GM12878 (cell line): ENCODE measurements at regions not wholly inside any gene's neighbourhood (a gene's known extent, or its start where the extent isn't known, plus 50 kb on each side); places are given as distances from the start of the nearest gene placed in this dataset.

Source experiments
- ATAC-seq: fragments of 200-7000 bp; cut with Tn5 transposase; 3 replicates; pipeline ENCODE4 v1.9.1; 2020; ENCODE audit warnings: mild to moderate bottlenecking, moderate library complexity
- BruUV-seq: library from RNA; stranded (reverse); fragments of 400-500 nt; replicated peaks from 2 replicates; lab custom pipeline; 2021; lab: Mats Ljungman, UMichigan
- CTCF ChIA-PET: fragments of 300-600 bp; sonication (Branson Sonifier 250); formaldehyde crosslinking; extraction: SDS; loops from one replicate; lab custom pipeline; 2021; ENCODE audit warnings: inconsistent platforms; lab: Yijun Ruan, JAX
- POLR2A ChIA-PET: fragments of 350-600 bp; formaldehyde crosslinking; extraction: SDS; loops from one replicate; lab custom pipeline; 2021; ENCODE audit warnings: inconsistent platforms; lab: Charles Lee
- RAD21 ChIA-PET: fragments of 300-600 bp; sonication (Branson Sonifier 250); formaldehyde crosslinking; loops from one replicate; lab custom pipeline; 2023; ENCODE audit warnings: antibody characterized with exemption; ENCODE audit not compliant: unreplicated experiment; lab: Charles Lee
- SMC1A ChIA-PET: fragments of 300-600 bp; sonication (Branson Sonifier 250); formaldehyde crosslinking; loops from one replicate; lab custom pipeline; 2023; ENCODE audit not compliant: unreplicated experiment, uncharacterized antibody; lab: Charles Lee
- DNase-seq: peaks from one replicate; pipeline ENCODE4 v3.0.0-alpha.2; 2011; ENCODE audit warnings: low read depth, low spot score
- FAIRE-seq: peaks from 3 replicates; lab custom pipeline; 2011; peaks lifted over from hg19 to GRCh38; lab: Jason Lieb, UNC
- H2AFZ ChIP-seq: 2 replicates; pipeline ENCODE4 v1.6.0; 2011; ENCODE audit warnings: low read depth, low read length, control low read depth; ENCODE audit not compliant: control insufficient read depth
- H3K27ac ChIP-seq: 2 replicates; pipeline ENCODE4 v1.5.1; 2011; ENCODE audit warnings: control low read depth; ENCODE audit not compliant: control insufficient read depth, insufficient read depth
- H3K27me3 ChIP-seq, 2 experiments: replicated peaks in 1 of 2; 2 replicates each; pipeline versions ENCODE4 v1.6.0 to v1.6.1; 2011; ENCODE audit warnings: low read length in 1 of 2; ENCODE audit not compliant: control insufficient read depth in 2 of 2, insufficient read depth in 2 of 2
- H3K36me3 ChIP-seq, 2 experiments: 2 replicates each; pipeline ENCODE4 v1.5.1; 2011; ENCODE audit warnings: low read length in 1 of 2; ENCODE audit not compliant: control insufficient read depth in 2 of 2, insufficient read depth in 2 of 2
- H3K4me1 ChIP-seq: 2 replicates; pipeline ENCODE4 v1.6.1; 2011; ENCODE audit warnings: mild to moderate bottlenecking, low read length, moderate library complexity, mixed read lengths; ENCODE audit not compliant: control insufficient read depth, insufficient read depth
- H3K4me2 ChIP-seq: 2 replicates; pipeline ENCODE4 v1.6.0; 2011; ENCODE audit warnings: control low read depth; ENCODE audit not compliant: control insufficient read depth, insufficient read depth
- H3K4me3 ChIP-seq: fragments of 200-600 bp; sonication (generic); 2 replicates; pipeline ENCODE4 v1.5.1; 2016
- H3K79me2 ChIP-seq: 2 replicates; pipeline ENCODE4 v1.6.0; 2011; ENCODE audit warnings: low read length; ENCODE audit not compliant: control insufficient read depth, insufficient read depth
- H3K9ac ChIP-seq: 2 replicates; pipeline ENCODE4 v1.8.0; 2011; ENCODE audit warnings: low read length, control low read depth, mixed read lengths; ENCODE audit not compliant: control insufficient read depth, insufficient read depth
- H3K9me3 ChIP-seq: replicated peaks from 3 replicates; pipeline ENCODE4 v1.5.1; 2011; ENCODE audit warnings: mild to moderate bottlenecking, low read length; ENCODE audit not compliant: control insufficient read depth, insufficient read depth
- H4K20me1 ChIP-seq: 2 replicates; pipeline ENCODE4 v1.6.0; 2011; ENCODE audit not compliant: control insufficient read depth, insufficient read depth
- BCL11A ChIP-seq: IDR thresholded peaks from 2 replicates; pipeline ENCODE4 v1.6.1; 2011; ENCODE audit warnings: low read depth, low read length
- CREB1 ChIP-seq: IDR thresholded peaks from 2 replicates; pipeline ENCODE4 v1.6.1; 2012; ENCODE audit warnings: low read depth, mild to moderate bottlenecking, inconsistent platforms
- CTCF ChIP-seq, 3 experiments: IDR thresholded peaks in 2 of 3; conservative IDR thresholded peaks in 1 of 3; 2 replicates each; pipeline ENCODE4 v1.5.1; 2011; ENCODE audit warnings: low read depth in 3 of 3, low read length in 3 of 3, mild to moderate bottlenecking in 3 of 3, control low read depth in 2 of 3, moderate library complexity in 2 of 3, inconsistent platforms in 1 of 3, mixed read lengths in 1 of 3; ENCODE audit not compliant: control insufficient read depth in 2 of 3, insufficient read depth in 1 of 3; ENCODE audit errors: extremely low read depth in 1 of 3
- ESRRA ChIP-seq: IDR thresholded peaks from 2 replicates; pipeline ENCODE4 v1.6.1; 2012; ENCODE audit warnings: mild to moderate bottlenecking, low read length, improper control_type of control experiment
- IRF3 ChIP-seq: fragments of 450-650 bp; IDR thresholded peaks from 2 replicates; pipeline ENCODE4 v1.6.1; 2014; ENCODE audit warnings: mild to moderate bottlenecking
- KLF5 ChIP-seq: fragments of 450-650 bp; IDR thresholded peaks from 2 replicates; pipeline ENCODE4 v1.6.1; 2014; ENCODE audit warnings: mild to moderate bottlenecking; ENCODE audit not compliant: partially characterized antibody
- MYC ChIP-seq: IDR thresholded peaks from 2 replicates; pipeline ENCODE4 v1.6.1; 2011; ENCODE audit warnings: mild to moderate bottlenecking, low read length, moderate library complexity, inconsistent platforms; ENCODE audit not compliant: insufficient read depth, insufficient replicate concordance, insufficient read length, severe bottlenecking
- POLR2AphosphoS5 ChIP-seq: IDR thresholded peaks from 2 replicates; pipeline ENCODE4 v1.6.1; 2011; ENCODE audit warnings: mild to moderate bottlenecking, low read length, inconsistent platforms
- SMC3 ChIP-seq: IDR thresholded peaks from 2 replicates; pipeline ENCODE4 v1.6.1; 2011; ENCODE audit warnings: low read length, improper control_type of control experiment, borderline replicate concordance
- ZBED1 ChIP-seq: IDR thresholded peaks from 2 replicates; pipeline ENCODE4 v1.6.1; 2016; ENCODE audit warnings: borderline replicate concordance
- ZBTB33 ChIP-seq: fragments of 450-650 bp; IDR thresholded peaks from 2 replicates; pipeline ENCODE4 v1.6.1; 2017; ENCODE audit warnings: mild to moderate bottlenecking
- WGBS: methylation state at CpG from one replicate; pipeline ENCODE4 v1.1.6; 2016; ENCODE audit warnings: low lambda C conversion rate; ENCODE audit not compliant: insufficient replicate concordance, insufficient coverage; ENCODE audit errors: missing lambda C conversion rate; 5-methylcytosine and 5-hydroxymethylcytosine counted together
- in situ Hi-C: fragments of 300-500 bp; cut with MboI; formaldehyde crosslinking; loops from 9 replicates; pipeline ENCODE4 v1.14.3; 2018; ENCODE audit warnings: mixed read lengths
- intact Hi-C: fragments of 100-400 bp; cut with micrococcal nuclease; formaldehyde crosslinking; loops from one replicate; pipeline ENCODE4 v1.14.2; 2022; ENCODE audit not compliant: unreplicated experiment

GRCh38 chr22:27011133-27011532 is 353.7 kb downstream of the MIAT start:
- no peak for TF ChIP-seq ESRRA
- TF ChIP-seq CTCF (IDR thresholded peaks at IDR 0.05 in 2 of 3, conservative IDR thresholded peaks at IDR 0.05 in 1 of 3; ENCODE audit: control insufficient read depth in 2 of 3, extremely low read depth in 1 of 3, insufficient read depth in 1 of 3, low read depth in 3 of 3, low read length in 3 of 3) = no peak
- no peak for TF ChIP-seq ZBTB33
- TF ChIP-seq KLF5 = no peak
- TF ChIP-seq MYC = no peak
- no peak for TF ChIP-seq ZBED1
- TF ChIP-seq POLR2AphosphoS5 = no peak
- no peak for TF ChIP-seq CREB1
- no peak for TF ChIP-seq IRF3
- no peak for TF ChIP-seq BCL11A
- no peak for TF ChIP-seq SMC3
- DNase-seq = no peak
- ChIA-PET POLR2A (no interaction called here), CTCF (no interaction called here), SMC1A (no interaction called here), RAD21 (no interaction called here)
- no peaks in the 10 kb centered on the region for H3K9me3 ChIP-seq
- WGBS = 35% methylated on average over 3 of the region's 3 CpGs
- no peak overlapping the region for H2AFZ ChIP-seq
- no peak overlapping the region for H3K9ac ChIP-seq
- H3K27ac ChIP-seq = no peak overlapping the region
- no peaks in the 10 kb centered on the region for H4K20me1 ChIP-seq
- BruUV-seq = no TSS peak
- H3K4me1 ChIP-seq = no peaks in the 10 kb centered on the region
- no peak overlapping the region for H3K4me3 ChIP-seq
- no peaks in the 10 kb centered on the region for H3K27me3 ChIP-seq
- no peak for ATAC-seq
- H3K4me2 ChIP-seq = no peak overlapping the region
- in situ Hi-C loops = no loop called here
- FAIRE-seq = no peak
- intact Hi-C loops = no loop called here
- no peaks in the 10 kb centered on the region for H3K36me3 ChIP-seq
- H3K79me2 ChIP-seq = no peaks in the 10 kb centered on the region
